Gastrocnemius medialis (tissue), 4 donors: ENCODE measurements at regions not wholly inside any gene's neighbourhood (a gene's known extent, or its start where the extent isn't known, plus 50 kb on each side); places are given as distances from the start of the nearest gene placed in this dataset.

Source experiments
- POLR2A ChIP-seq, 2 donors: fragments of 450-650 bp; IDR thresholded peaks; one replicate each; pipeline ENCODE4 v1.6.1; 2017; ENCODE audit warnings: antibody characterized with exemption in 2 of 2, mild to moderate bottlenecking in 2 of 2, moderate library complexity in 2 of 2
- TF ChIP-seq, protein P1 (sequence below), 5 experiments: fragments of 450-650 bp in 3 of 5; fragments of 200-600 bp in 2 of 5; sonication (generic) in 2 of 5; IDR thresholded peaks in 4 of 5; conservative IDR thresholded peaks in 1 of 5; 1 replicate in 4 of 5; 2 replicates in 1 of 5; pipeline ENCODE4 v1.5.1; 2016 to 2019; ENCODE audit warnings: antibody characterized with exemption in 5 of 5, mild to moderate bottlenecking in 3 of 5, moderate library complexity in 3 of 5

DNA sequence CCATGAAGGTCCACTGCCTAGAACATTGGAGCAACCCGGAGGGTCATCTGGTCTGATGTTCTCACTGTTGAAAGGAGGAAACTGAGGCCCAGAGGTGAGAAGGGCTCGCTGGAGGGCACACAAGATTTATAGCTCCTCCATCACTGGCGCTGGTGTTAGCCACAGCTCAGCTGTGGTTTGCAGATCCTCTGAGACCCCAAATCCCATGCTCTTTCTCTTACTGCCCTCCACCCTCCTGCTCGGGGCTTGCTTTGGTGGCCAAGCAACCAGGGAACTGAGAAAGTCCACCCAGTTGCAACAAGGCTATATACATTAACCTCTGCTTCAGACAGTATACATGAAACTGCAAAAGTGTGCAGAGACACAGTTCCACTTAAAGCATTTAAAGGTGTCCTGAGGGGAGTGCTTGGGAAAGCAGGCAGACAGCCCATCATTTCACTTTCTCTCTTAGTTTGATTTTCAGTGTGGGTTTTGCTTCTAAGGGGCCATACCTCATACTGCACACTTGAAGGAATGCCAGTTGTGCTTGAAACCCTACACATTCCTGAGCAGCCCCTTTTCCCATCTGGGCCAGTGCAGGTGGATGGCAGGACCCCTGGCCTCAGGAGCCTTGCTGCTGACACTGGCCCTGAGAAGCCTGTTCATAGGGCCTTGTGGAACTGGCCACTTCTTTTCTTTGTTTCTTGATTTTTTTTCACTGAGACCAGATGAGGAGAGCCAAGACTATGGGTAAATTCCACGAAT lies 347.6 kb downstream of the CDC5L start:
- TF ChIP-seq, protein P1, sequence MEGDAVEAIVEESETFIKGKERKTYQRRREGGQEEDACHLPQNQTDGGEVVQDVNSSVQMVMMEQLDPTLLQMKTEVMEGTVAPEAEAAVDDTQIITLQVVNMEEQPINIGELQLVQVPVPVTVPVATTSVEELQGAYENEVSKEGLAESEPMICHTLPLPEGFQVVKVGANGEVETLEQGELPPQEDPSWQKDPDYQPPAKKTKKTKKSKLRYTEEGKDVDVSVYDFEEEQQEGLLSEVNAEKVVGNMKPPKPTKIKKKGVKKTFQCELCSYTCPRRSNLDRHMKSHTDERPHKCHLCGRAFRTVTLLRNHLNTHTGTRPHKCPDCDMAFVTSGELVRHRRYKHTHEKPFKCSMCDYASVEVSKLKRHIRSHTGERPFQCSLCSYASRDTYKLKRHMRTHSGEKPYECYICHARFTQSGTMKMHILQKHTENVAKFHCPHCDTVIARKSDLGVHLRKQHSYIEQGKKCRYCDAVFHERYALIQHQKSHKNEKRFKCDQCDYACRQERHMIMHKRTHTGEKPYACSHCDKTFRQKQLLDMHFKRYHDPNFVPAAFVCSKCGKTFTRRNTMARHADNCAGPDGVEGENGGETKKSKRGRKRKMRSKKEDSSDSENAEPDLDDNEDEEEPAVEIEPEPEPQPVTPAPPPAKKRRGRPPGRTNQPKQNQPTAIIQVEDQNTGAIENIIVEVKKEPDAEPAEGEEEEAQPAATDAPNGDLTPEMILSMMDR (IDR thresholded peaks at IDR 0.05 in 4 of 5, conservative IDR thresholded peaks at IDR 0.05 in 1 of 5) = no peak
- no peak for TF ChIP-seq POLR2A (IDR thresholded peaks at IDR 0.05)
